ENCODE measurements at regions not wholly inside any gene's neighbourhood (a gene's known extent, or its start where the extent isn't known, plus 50 kb on each side); places are given as distances from the start of the nearest gene placed in this dataset.

GRCh38 chr5:174234388-174234787 lies 188.9 kb downstream of the NSG2 start:
- TF ChIP-seq SPI1 (IDR thresholded peaks at IDR 0.05; ENCODE audit: borderline replicate concordance, insufficient read depth, low read depth, low read length), result no peak
- TF ChIP-seq, protein P1, sequence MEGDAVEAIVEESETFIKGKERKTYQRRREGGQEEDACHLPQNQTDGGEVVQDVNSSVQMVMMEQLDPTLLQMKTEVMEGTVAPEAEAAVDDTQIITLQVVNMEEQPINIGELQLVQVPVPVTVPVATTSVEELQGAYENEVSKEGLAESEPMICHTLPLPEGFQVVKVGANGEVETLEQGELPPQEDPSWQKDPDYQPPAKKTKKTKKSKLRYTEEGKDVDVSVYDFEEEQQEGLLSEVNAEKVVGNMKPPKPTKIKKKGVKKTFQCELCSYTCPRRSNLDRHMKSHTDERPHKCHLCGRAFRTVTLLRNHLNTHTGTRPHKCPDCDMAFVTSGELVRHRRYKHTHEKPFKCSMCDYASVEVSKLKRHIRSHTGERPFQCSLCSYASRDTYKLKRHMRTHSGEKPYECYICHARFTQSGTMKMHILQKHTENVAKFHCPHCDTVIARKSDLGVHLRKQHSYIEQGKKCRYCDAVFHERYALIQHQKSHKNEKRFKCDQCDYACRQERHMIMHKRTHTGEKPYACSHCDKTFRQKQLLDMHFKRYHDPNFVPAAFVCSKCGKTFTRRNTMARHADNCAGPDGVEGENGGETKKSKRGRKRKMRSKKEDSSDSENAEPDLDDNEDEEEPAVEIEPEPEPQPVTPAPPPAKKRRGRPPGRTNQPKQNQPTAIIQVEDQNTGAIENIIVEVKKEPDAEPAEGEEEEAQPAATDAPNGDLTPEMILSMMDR (IDR thresholded peaks at IDR 0.05 in 2 of 3, conservative IDR thresholded peaks at IDR 0.05 in 1 of 3; ENCODE audit: control insufficient read depth in 2 of 3, extremely low read depth in 1 of 3, insufficient read depth in 1 of 3, low read depth in 3 of 3, low read length in 3 of 3), result no peak

All from GM12878 (cell line).